ENCODE measurements at regions not wholly inside any gene's neighbourhood (a gene's known extent, or its start where the extent isn't known, plus 50 kb on each side); places are given as distances from the start of the nearest gene placed in this dataset.

- TF ChIP-seq REST (IDR thresholded peaks at IDR 0.05; ENCODE audit: insufficient replicate concordance, low read depth) (no peak), SPI1 (IDR thresholded peaks at IDR 0.05; ENCODE audit: borderline replicate concordance, low read depth) (no peak), CTCF (IDR thresholded peaks at IDR 0.05; ENCODE audit: insufficient read depth, low read length) (no peak), POLR2AphosphoS5 (IDR thresholded peaks at IDR 0.05; ENCODE audit: low read depth) (no peak), GABPA (IDR thresholded peaks at IDR 0.05; ENCODE audit: low read depth) (no peak)
- no peak overlapping the region for H3K4me3 ChIP-seq (replicated peaks; ENCODE audit: insufficient read depth, low read length)
- no peaks in the 10 kb centered on the region for H3K27me3 ChIP-seq (ENCODE audit: insufficient read depth, poor library complexity, severe bottlenecking)
- DNase-seq (ENCODE audit: low read depth in 1 of 2, low spot score in 1 of 2): no peak
- H3K27ac ChIP-seq (replicated peaks): no peak overlapping the region
These were observed 204.9 kb upstream of the ACVR2A start for GRCh38 chr2:147639891-147640290.

- Histone ChIP-seq H3K27me3 (ENCODE audit: insufficient read depth, poor library complexity, severe bottlenecking) (no peaks in the 10 kb centered on the region), H3K27ac (replicated peaks) (no peak overlapping the region), H3K4me3 (replicated peaks; ENCODE audit: insufficient read depth, low read length) (no peak overlapping the region)
- DNase-seq (ENCODE audit: low read depth in 1 of 2, low spot score in 1 of 2): no peak
- no peak for TF ChIP-seq REST (IDR thresholded peaks at IDR 0.05; ENCODE audit: insufficient replicate concordance, low read depth)
These were observed 205.4 kb upstream of the ACVR2A start for GRCh38 chr2:147639386-147639785.

- H3K4me3 ChIP-seq (replicated peaks; ENCODE audit: insufficient read depth, low read length): no peak overlapping the region
- no peak overlapping the region for H3K27ac ChIP-seq (replicated peaks)
- H3K27me3 ChIP-seq (ENCODE audit: insufficient read depth, poor library complexity, severe bottlenecking): no peaks in the 10 kb centered on the region
- no peak for DNase-seq (ENCODE audit: low read depth in 1 of 2, low spot score in 1 of 2)
- TF ChIP-seq GABPA (IDR thresholded peaks at IDR 0.05; ENCODE audit: low read depth): no peak
- no peak for TF ChIP-seq SPI1 (IDR thresholded peaks at IDR 0.05; ENCODE audit: borderline replicate concordance, low read depth)
- no peak for TF ChIP-seq POLR2AphosphoS5 (IDR thresholded peaks at IDR 0.05; ENCODE audit: low read depth)
- no peak for TF ChIP-seq REST (IDR thresholded peaks at IDR 0.05; ENCODE audit: insufficient replicate concordance, low read depth)
- no peak for TF ChIP-seq CTCF (IDR thresholded peaks at IDR 0.05; ENCODE audit: insufficient read depth, low read length)
These were observed 207.9 kb upstream of the ACVR2A start for GRCh38 chr2:147636886-147637285.

Data from HL-60 (cell line).